Femur (tissue), 1 donor: ENCODE measurements at regions not wholly inside any gene's neighbourhood (a gene's known extent, or its start where the extent isn't known, plus 50 kb on each side); places are given as distances from the start of the nearest gene placed in this dataset.
"Not testable (repeated sequence)": the region's sequence is repeated elsewhere in the genome, so short reads cannot be mapped to it uniquely, and the experiment has no call there.

ENCODE experiments used
- DNase-seq: peaks from one replicate; pipeline ENCODE4 v3.0.0-alpha.2; 2017

- DNase-seq = no peak
Measured at GRCh38 chr9:90044710-90045151, 439.9 kb downstream of the GADD45G start.

- no peak for DNase-seq
Measured at GRCh38 chr9:90046317-90046861, 441.6 kb downstream of the GADD45G start.

- DNase-seq = no peak
Measured at GRCh38 chr9:90047828-90048227, 443.0 kb downstream of the GADD45G start.

DNA sequence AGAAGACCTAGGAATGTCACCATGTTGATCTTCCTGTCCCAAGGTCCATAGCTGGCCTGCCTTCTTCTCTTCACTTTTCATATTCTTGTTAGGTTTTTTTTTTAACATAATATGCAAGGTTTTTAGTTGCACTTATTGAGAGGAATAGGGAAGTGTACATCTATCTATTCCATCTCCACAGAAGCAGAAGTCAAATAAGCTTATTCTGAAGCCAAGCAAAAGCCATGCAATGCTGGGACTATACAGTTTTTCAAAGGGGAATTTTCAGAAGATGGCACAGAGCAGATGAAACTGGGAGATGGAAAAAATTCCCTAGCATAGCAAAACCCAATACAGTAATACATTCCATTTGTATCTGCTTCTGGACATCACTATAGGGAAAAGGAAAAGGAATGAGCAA, 447.6 kb downstream of the GADD45G start:
- no peak for DNase-seq

DNA sequence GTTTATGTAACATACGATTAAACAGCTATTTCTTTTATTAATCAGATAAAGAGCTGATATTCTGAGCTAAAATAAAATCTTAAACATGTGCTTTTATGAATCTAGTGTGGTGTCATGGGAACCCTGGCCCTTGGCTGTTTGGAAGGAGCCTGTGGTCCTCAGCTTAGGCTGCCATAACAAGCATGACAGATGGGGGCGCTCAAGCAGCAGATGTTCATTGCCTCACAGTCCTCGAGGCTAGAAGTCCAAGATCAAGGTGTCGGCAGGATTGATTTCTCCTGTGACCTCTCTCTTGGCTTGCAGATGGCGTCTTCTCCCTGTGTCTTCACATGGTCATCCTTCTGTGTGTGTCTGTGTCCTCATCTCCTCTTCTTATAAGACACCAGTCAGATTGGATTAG, 448.2 kb downstream of the GADD45G start:
- no peak for DNase-seq

DNA sequence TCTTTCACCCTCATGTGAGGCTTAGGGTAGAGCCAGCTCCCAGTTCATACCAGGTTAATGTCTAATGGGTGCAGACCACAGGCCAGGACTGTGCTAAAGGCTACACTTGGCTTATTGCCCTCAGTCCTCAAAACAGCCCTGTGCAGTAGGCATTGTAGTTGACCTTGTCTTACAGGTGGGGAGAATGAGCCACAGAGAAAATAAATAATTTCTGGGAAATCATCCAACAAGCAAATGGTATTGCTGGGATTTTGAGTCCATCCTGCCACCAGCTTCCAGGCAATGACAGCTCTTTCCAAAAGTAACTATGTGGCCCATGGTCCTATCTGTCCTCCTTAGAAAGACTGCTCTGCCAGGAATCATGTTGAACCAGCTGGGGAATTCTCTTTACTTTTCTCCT, 450.0 kb downstream of the GADD45G start:
- DNase-seq = no peak

DNA sequence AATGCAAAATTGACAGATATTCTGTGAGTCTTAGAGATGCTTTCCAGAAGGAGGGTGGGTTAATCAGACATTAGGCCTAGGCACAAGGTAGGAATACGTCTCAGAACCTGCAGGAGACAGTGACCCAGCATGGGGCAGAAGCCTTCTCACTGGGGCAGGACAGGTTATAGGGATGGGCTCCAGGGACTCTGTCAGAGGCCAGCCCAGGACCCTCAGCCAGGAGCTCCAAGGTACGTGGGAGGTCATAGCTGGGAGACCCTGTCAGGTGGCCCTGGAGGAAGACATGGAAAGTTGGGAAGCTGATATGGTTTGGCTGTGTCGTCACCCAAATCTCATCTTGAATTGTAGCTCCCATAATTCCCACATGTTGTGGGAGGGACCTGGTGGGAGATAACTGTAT, 450.4 kb downstream of the GADD45G start:
- DNase-seq = no peak

- no peak for DNase-seq
Measured at GRCh38 chr9:90057361-90057760, 452.5 kb downstream of the GADD45G start.

DNA sequence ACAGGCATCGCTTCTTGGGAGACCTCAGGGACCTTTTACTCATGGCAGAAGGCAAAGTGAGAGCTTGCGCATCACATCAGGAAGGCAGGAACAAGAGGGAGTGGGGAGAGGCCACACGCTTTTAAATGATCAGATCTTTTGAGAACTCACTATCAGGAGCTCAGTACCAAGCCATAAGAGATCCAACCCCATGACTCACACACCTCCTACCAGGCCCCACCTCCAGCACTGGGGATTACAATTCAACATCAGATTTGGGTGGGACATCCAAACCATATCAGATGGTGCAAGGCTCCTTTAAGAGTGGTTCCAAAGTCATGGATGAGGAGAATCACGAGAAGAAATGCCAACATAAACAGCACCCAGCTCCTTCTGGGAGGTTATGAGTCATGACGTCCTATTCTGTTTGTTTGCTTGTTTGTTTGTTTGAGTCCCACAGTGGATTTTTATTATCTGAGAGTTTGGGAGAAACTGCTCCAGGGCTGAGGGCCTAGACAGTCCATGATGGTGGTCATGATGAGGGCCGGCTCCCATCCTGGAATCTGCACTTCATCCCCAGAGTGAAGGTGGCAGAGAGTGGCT, 453.5 kb downstream of the GADD45G start:
- DNase-seq = no peak

- DNase-seq = no peak
Measured at GRCh38 chr9:90059436-90059835, 454.6 kb downstream of the GADD45G start.

DNA sequence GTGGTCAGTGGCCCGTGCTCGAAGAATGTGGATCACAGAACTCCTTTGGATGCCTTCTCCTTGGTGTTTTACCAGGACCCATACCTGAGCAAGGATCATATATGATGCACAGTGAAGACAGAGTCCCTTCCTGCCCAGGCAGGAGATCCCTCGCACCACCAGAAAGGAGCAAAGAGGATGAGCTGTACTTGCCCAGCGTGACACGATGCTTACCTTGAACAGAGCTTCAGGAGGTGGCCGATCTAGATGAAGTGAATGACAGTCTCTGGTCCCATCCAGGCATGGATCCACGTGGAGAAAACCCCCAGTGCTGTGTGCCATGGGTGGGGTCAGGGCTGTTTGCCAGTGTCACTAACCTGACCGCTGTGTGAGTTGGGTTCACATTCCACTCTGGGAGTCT, 455.4 kb downstream of the GADD45G start:
- no peak for DNase-seq

GRCh38 chr9:90061187-90061586, 456.4 kb downstream of the GADD45G start:
- no peak for DNase-seq

DNA sequence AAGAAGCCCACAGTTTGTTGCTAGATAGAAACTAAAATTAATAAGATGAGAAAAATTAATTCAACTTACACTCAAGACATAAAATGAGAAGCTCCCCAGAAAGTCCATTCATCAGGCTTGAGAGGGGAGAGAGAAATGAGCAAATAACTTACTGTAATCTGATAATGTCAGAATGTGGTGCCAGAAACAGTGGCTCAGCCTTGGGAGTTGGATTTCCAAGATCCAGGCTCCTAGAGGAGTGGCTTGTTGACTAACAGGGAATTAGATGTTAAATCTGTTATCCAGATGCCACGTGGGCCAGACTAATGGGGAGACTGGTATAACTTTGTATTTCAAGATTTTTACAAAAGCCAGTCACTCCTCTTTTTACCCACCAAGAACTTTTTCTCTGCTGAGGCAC, 458.2 kb downstream of the GADD45G start:
- no peak for DNase-seq

DNA sequence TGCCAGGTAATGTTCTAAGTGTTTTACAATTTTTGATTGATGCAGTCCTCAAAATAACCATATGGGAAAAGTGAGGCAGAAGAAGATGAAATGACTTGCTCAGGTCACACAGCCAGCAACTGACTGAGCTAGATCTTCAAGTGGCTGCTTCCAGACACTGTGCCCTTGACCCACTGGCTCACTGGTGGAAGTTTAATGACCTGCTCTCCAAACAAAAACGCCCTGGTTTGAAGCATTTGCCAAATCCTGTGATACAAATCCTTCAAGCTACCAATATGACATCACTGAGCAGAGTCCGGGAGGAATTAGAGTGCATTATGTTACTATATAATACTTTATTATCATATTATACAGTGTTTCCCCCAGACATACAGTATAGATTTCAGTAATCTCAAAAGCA, 459.4 kb downstream of the GADD45G start:
- no peak for DNase-seq

DNA sequence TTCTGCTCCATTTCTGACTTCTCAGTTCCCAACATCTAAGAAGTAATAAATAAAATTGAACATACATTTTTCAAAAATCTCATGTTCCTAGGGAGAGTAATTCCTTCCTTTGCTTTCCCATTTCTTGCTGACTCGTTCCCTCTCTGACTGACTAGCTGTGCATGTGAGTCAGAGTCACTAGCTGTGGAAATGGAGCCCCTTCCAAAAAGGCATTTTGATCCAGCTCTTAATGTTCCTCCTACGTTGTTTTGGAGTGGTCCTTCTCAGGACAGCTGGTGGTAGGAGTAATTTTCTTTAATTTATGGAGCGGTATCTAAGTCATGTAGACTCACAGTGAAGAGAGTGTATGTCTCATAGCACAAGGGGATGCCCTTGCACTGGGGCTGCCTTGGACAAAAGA, 460.2 kb downstream of the GADD45G start:
- DNase-seq = no peak

DNA sequence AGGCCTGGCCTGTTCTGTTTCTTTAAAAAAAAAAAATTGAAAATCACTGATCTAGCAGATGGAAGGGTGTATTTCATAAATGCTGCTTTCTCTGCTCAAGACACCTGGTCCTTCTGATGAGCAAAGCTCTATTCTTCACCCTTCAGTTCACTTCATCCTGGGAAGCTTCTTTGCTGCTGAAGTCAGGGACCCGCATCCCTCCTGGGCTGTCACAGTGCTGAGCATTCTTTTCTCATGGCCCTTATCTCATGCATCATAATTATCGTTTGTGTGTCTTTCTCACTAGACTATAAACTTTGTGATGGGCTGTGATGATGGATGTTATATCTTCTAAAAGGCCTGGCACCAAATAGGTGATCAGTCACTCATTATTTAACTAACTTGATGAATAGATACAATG, 461.0 kb downstream of the GADD45G start:
- no peak for DNase-seq

DNA sequence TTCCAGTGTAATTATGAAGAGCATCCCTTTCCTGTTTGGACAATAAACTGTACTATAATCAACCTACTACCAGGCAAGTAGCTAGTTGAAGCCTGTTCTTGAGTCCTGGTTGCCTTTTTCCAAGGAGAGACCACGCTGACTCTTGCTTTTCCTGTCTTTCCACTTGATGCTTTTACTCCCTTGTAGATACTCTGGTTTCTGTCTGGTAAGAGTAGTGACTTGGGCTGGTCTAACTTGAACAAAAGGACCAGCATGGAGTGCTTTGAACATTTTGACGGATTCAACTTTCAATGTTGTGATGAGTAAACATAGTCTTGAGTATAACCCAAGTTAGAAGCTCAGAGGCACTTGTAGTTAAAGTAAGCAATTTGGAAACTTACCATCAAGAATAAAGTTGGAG, 464.3 kb downstream of the GADD45G start:
- DNase-seq = no peak

DNA sequence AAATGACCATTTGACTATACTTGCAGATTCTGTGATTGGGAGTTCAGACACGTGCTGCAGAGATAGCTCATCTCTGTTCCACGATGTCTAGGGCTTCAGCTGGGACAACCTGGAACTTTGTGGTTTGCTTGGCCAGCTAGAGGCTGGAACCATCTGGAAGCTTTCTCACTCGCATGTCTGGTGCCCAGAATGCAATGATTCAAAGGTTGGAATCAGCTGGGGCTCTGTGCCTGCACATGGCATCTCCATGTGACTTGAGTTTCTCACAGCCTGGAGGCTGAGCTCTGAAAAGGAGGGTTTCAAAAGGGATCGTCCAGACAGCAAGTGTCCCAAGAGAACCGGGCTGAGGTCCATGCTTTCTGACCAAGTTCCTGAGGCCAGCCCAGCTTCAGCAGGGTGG, 465.2 kb downstream of the GADD45G start:
- no peak for DNase-seq

DNA sequence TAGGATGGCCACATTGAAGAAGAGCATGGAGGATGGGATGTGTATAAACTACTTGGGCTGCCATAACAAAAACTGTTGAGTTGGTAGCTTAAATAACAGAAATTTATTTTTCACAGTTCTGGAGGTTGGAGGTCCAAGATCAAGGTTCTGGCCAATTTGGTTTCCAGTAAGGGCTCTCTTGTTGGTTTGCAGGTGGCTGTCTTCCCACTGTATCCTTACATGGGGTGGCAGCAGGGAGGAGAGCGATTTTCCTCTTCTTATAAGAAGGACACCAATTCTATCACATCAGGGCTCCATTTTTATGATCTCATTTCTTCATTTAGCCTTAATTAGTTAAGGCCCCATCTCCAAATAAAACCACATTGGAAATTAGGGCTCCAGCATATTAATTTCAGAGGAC, 465.7 kb downstream of the GADD45G start:
- no peak for DNase-seq

DNA sequence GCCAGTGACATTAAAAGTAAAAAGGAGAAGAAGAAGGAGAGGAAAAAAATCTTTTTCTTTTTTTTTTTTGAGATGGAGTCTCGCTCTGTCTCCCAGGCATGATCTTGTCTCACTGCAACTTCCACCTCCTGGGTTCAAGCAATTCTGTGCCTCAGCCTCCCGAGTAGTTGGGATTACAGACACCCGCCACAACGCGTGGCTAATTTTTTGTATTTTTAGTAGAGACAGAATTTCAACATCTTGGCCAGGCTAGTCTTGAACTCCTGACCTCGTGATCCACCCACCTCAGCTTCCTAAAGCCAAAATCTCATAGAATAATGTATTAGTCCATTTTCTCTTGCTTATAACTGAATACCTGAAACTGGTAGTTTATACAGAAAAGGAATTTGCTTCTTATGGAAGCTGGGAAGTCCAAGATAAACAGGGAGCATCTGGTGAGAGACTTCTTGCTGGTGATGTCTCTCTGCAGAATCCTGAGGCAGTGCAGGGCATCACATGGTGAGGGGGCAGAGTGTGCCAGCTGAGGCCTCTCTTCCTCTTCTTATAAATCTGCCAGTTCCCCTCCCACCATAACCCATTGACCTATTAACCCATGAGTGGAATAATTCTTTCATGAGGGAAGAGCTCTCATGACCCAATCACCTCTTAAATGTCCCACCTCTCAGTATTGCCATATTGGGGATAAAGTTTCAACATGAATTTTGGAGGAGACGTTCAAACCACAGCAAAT, 466.3 kb downstream of the GADD45G start:
- no peak for DNase-seq

DNA sequence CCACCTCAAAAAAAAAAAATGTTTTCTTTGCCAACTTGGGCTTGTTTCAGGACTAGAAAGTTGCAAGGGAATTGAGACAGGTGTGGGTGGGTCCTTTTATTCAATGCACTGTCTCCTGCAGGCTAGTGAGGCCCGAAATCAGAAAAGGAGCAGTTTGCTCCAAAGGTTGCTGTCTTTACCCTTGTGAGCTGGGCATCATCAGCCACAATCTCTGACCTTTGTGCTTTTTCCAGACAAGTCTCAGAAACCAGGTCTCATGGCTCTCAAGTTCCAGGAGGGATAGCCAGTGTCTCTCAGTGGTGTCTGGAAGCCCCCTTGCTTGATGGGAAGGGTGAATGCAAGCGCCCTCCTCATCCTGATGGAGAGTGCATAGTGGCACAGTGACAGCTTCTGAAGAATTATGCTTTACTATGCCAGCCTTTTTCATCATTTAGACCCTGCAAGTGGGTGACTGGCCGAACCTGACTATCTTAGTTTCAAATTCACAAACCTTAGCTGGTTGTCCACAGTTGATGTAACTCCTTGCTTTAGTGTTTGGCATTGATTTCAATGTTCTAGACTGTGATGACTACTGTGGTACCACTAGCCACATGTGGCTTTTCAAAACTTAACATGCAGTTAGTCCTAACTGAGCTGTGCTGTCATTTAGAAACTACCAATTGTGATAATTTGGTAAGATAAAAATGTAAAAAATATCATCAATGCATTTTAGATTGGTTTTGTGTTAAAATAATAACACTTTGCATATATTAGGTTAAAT, 468.6 kb downstream of the GADD45G start:
- DNase-seq = no peak

DNA sequence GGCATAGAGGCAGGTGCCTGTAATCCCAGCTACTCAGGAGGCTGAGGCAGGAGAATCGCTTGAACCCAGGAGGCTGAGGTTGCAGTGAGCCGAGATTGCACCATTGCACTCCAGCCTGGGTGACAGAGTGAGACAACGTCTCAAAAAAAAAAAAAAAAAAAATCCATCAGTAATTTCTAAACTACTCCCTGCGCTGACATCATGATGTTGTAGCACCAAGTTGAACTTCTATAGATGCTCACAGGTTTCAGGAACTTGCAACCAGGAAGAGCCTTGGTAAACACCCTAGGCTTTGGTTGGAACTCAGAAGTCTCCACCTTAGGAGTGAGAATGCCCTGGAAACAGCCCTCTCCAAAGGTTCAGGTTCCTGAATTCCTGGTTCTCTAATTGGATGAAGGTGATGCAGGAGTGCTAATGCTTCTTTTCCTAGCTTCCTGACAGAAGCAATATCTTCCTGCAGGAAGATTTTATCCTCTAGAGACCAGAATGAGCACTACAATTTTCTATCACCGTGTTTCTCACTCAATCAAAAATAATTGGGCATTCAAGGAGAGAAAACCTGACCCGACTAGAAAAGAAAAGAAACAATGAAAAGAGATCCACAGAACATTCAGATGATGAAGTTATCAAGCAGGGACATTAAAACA, 469.6 kb downstream of the GADD45G start:
- DNase-seq = no peak

DNA sequence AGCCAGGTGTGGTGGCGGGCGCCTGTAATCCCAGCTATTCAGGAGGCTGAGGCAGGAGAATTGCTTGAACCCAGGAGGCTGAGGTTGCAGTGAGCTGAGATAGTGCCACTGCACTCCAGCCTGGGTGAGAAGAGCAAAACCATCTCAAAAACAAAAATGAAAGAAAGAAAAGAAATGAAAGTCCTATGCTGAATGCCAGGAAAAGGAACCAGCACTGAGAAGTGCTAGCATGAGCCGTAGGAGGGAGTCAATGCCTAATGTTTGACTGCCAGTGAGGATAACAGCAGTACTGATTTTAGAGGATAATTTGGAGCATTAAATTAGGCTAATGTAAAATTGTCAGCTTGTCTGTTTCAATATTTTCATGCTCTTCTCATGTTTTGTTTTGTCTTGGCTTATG, 472.8 kb downstream of the GADD45G start:
- not testable (repeated sequence) for DNase-seq
